ENCODE measurements at regions not wholly inside any gene's neighbourhood (a gene's known extent, or its start where the extent isn't known, plus 50 kb on each side); places are given as distances from the start of the nearest gene placed in this dataset.
"Not testable (repeated sequence)": the region's sequence is repeated elsewhere in the genome, so short reads cannot be mapped to it uniquely, and the experiment has no call there.

GRCh38 chr2:21866316-21866715 is 742.5 kb downstream of the TDRD15 start:
- no peaks in the 10 kb centered on the region for H3K36me3 ChIP-seq (ENCODE audit: control insufficient read depth, insufficient read depth, low read length)
- no peaks in the 10 kb centered on the region for H3K4me1 ChIP-seq (ENCODE audit: control insufficient read depth, insufficient read depth, low read length, poor library complexity, severe bottlenecking)
- H3K4me3 ChIP-seq (ENCODE audit: extremely low read depth, insufficient read depth, low read length, poor library complexity, severe bottlenecking): no peak overlapping the region
- WGBS, 2 experiments (ENCODE audit: insufficient coverage in 2 of 2): 79 to 83% methylated on average over 3 to 5 of the region's 5 CpGs
- no peaks in the 10 kb centered on the region for H3K9me3 ChIP-seq (ENCODE audit: control insufficient read depth, low read length)
- no peak overlapping the region for H3K27ac ChIP-seq (ENCODE audit: low read depth, low read length, severe bottlenecking)

GRCh38 chr2:21887881-21888280 is 764.1 kb downstream of the TDRD15 start:
- 80 to 92% methylated on average over 2 to 3 of the region's 4 CpGs for WGBS, 2 experiments (ENCODE audit: insufficient coverage in 2 of 2)
- H3K36me3 ChIP-seq (ENCODE audit: control insufficient read depth, insufficient read depth, low read length): no peaks in the 10 kb centered on the region
- H3K4me3 ChIP-seq (ENCODE audit: extremely low read depth, insufficient read depth, low read length, poor library complexity, severe bottlenecking): no peak overlapping the region
- H3K27ac ChIP-seq (ENCODE audit: low read depth, low read length, severe bottlenecking): no peak overlapping the region
- H3K9me3 ChIP-seq (ENCODE audit: control insufficient read depth, low read length): no peaks in the 10 kb centered on the region
- no peaks in the 10 kb centered on the region for H3K4me1 ChIP-seq (ENCODE audit: control insufficient read depth, insufficient read depth, low read length, poor library complexity, severe bottlenecking)

GRCh38 chr2:21890041-21890440 is 766.3 kb downstream of the TDRD15 start:
- WGBS, 2 experiments (ENCODE audit: insufficient coverage in 2 of 2): 73 to 84% methylated on average over 6 of the region's 7 CpGs

GRCh38 chr2:21890716-21891115 is 766.9 kb downstream of the TDRD15 start:
- Histone ChIP-seq H3K36me3 (ENCODE audit: control insufficient read depth, insufficient read depth, low read length) (no peaks in the 10 kb centered on the region), H3K4me3 (ENCODE audit: extremely low read depth, insufficient read depth, low read length, poor library complexity, severe bottlenecking) (no peak overlapping the region), H3K9me3 (ENCODE audit: control insufficient read depth, low read length) (no peaks in the 10 kb centered on the region), H3K27ac (ENCODE audit: low read depth, low read length, severe bottlenecking) (no peak overlapping the region), H3K4me1 (ENCODE audit: control insufficient read depth, insufficient read depth, low read length, poor library complexity, severe bottlenecking) (no peaks in the 10 kb centered on the region)
- WGBS, 2 experiments (ENCODE audit: insufficient coverage in 2 of 2): 94 to 95% methylated on average over 5 to 6 of the region's 6 CpGs

More at GRCh38 chr2:21890041-21890440, 766.3 kb downstream of the TDRD15 start:
- H3K27ac ChIP-seq (ENCODE audit: low read depth, low read length, severe bottlenecking): no peak overlapping the region
- no peaks in the 10 kb centered on the region for H3K36me3 ChIP-seq (ENCODE audit: control insufficient read depth, insufficient read depth, low read length)
- no peaks in the 10 kb centered on the region for H3K9me3 ChIP-seq (ENCODE audit: control insufficient read depth, low read length)
- no peaks in the 10 kb centered on the region for H3K4me1 ChIP-seq (ENCODE audit: control insufficient read depth, insufficient read depth, low read length, poor library complexity, severe bottlenecking)
- no peak overlapping the region for H3K4me3 ChIP-seq (ENCODE audit: extremely low read depth, insufficient read depth, low read length, poor library complexity, severe bottlenecking)

GRCh38 chr2:21891191-21891590 is 767.4 kb downstream of the TDRD15 start:
- Histone ChIP-seq H3K4me3 (ENCODE audit: extremely low read depth, insufficient read depth, low read length, poor library complexity, severe bottlenecking) (no peak overlapping the region), H3K27ac (ENCODE audit: low read depth, low read length, severe bottlenecking) (no peak overlapping the region), H3K9me3 (ENCODE audit: control insufficient read depth, low read length) (no peaks in the 10 kb centered on the region), H3K4me1 (ENCODE audit: control insufficient read depth, insufficient read depth, low read length, poor library complexity, severe bottlenecking) (no peaks in the 10 kb centered on the region), H3K36me3 (ENCODE audit: control insufficient read depth, insufficient read depth, low read length) (no peaks in the 10 kb centered on the region)
- 93 to 100% methylated on average over 4 to 5 of the region's 5 CpGs for WGBS, 2 experiments (ENCODE audit: insufficient coverage in 2 of 2)

GRCh38 chr2:21892140-21892539 is 768.4 kb downstream of the TDRD15 start:
- Histone ChIP-seq H3K36me3 (ENCODE audit: control insufficient read depth, insufficient read depth, low read length) (no peaks in the 10 kb centered on the region), H3K4me1 (ENCODE audit: control insufficient read depth, insufficient read depth, low read length, poor library complexity, severe bottlenecking) (no peaks in the 10 kb centered on the region), H3K9me3 (ENCODE audit: control insufficient read depth, low read length) (no peaks in the 10 kb centered on the region), H3K27ac (ENCODE audit: low read depth, low read length, severe bottlenecking) (no peak overlapping the region), H3K4me3 (ENCODE audit: extremely low read depth, insufficient read depth, low read length, poor library complexity, severe bottlenecking) (no peak overlapping the region)
- WGBS, 2 experiments (ENCODE audit: insufficient coverage in 2 of 2): 78 to 89% methylated on average over 5 to 6 of the region's 8 CpGs

- WGBS, 2 experiments (ENCODE audit: insufficient coverage in 2 of 2): 100% methylated on average over 1 of the region's 5 CpGs
- Histone ChIP-seq H3K4me3 (ENCODE audit: extremely low read depth, insufficient read depth, low read length, poor library complexity, severe bottlenecking) (no peak overlapping the region), H3K9me3 (ENCODE audit: control insufficient read depth, low read length) (no peaks in the 10 kb centered on the region), H3K4me1 (ENCODE audit: control insufficient read depth, insufficient read depth, low read length, poor library complexity, severe bottlenecking) (no peaks in the 10 kb centered on the region), H3K27ac (ENCODE audit: low read depth, low read length, severe bottlenecking) (no peak overlapping the region), H3K36me3 (ENCODE audit: control insufficient read depth, insufficient read depth, low read length) (no peaks in the 10 kb centered on the region)
Observed at GRCh38 chr2:21895200-21895599, 771.4 kb downstream of the TDRD15 start.

GRCh38 chr2:21908712-21909380 is 785.1 kb downstream of the TDRD15 start:
- H3K27ac ChIP-seq (ENCODE audit: low read depth, low read length, severe bottlenecking); H3K4me3 ChIP-seq (ENCODE audit: extremely low read depth, insufficient read depth, low read length, poor library complexity, severe bottlenecking); H3K36me3 ChIP-seq (ENCODE audit: control insufficient read depth, insufficient read depth, low read length); H3K4me1 ChIP-seq (ENCODE audit: control insufficient read depth, insufficient read depth, low read length, poor library complexity, severe bottlenecking); H3K9me3 ChIP-seq (ENCODE audit: control insufficient read depth, low read length): not testable (repeated sequence)
- 79 to 91% methylated on average over 14 to 15 of the region's 26 CpGs for WGBS, 2 experiments (ENCODE audit: insufficient coverage in 2 of 2)

- no peaks in the 10 kb centered on the region for H3K9me3 ChIP-seq (ENCODE audit: control insufficient read depth, low read length)
- H3K27ac ChIP-seq (ENCODE audit: low read depth, low read length, severe bottlenecking): no peak overlapping the region
- no peaks in the 10 kb centered on the region for H3K4me1 ChIP-seq (ENCODE audit: control insufficient read depth, insufficient read depth, low read length, poor library complexity, severe bottlenecking)
- H3K36me3 ChIP-seq (ENCODE audit: control insufficient read depth, insufficient read depth, low read length): no peaks in the 10 kb centered on the region
- no peak overlapping the region for H3K4me3 ChIP-seq (ENCODE audit: extremely low read depth, insufficient read depth, low read length, poor library complexity, severe bottlenecking)
- WGBS, 2 experiments (ENCODE audit: insufficient coverage in 2 of 2): 86 to 96% methylated on average over 2 to 4 of the region's 6 CpGs
Observed at GRCh38 chr2:21910832-21911507, 787.2 kb downstream of the TDRD15 start.

GRCh38 chr2:21912405-21912804 is 788.6 kb downstream of the TDRD15 start:
- no peaks in the 10 kb centered on the region for H3K36me3 ChIP-seq (ENCODE audit: control insufficient read depth, insufficient read depth, low read length)
- WGBS, 2 experiments (ENCODE audit: insufficient coverage in 2 of 2): no CpG with 5 or more reads among the region's 3 CpGs
- no peak overlapping the region for H3K27ac ChIP-seq (ENCODE audit: low read depth, low read length, severe bottlenecking)
- H3K9me3 ChIP-seq (ENCODE audit: control insufficient read depth, low read length): no peaks in the 10 kb centered on the region
- H3K4me1 ChIP-seq (ENCODE audit: control insufficient read depth, insufficient read depth, low read length, poor library complexity, severe bottlenecking): no peaks in the 10 kb centered on the region
- H3K4me3 ChIP-seq (ENCODE audit: extremely low read depth, insufficient read depth, low read length, poor library complexity, severe bottlenecking): no peak overlapping the region

GRCh38 chr2:21915201-21915600 is 791.4 kb downstream of the TDRD15 start:
- no peaks in the 10 kb centered on the region for H3K9me3 ChIP-seq (ENCODE audit: control insufficient read depth, low read length)
- H3K27ac ChIP-seq (ENCODE audit: low read depth, low read length, severe bottlenecking): no peak overlapping the region
- no peaks in the 10 kb centered on the region for H3K36me3 ChIP-seq (ENCODE audit: control insufficient read depth, insufficient read depth, low read length)
- H3K4me3 ChIP-seq (ENCODE audit: extremely low read depth, insufficient read depth, low read length, poor library complexity, severe bottlenecking): no peak overlapping the region
- no CpG with 5 or more reads among the region's 1 CpG for WGBS, 2 experiments (ENCODE audit: insufficient coverage in 2 of 2)
- H3K4me1 ChIP-seq (ENCODE audit: control insufficient read depth, insufficient read depth, low read length, poor library complexity, severe bottlenecking): no peaks in the 10 kb centered on the region
